HCT116 (cell line): ENCODE measurements at regions not wholly inside any gene's neighbourhood (a gene's known extent, or its start where the extent isn't known, plus 50 kb on each side); places are given as distances from the start of the nearest gene placed in this dataset.

Experiments
- ATAC-seq: fragments of 200-7000 bp; cut with Tn5 transposase; 2 replicates; pipeline ENCODE4 v1.9.1; 2020; ENCODE audit warnings: mild to moderate bottlenecking, moderate library complexity
- BruUV-seq: library from RNA; stranded (reverse); fragments of 400-500 nt; replicated peaks from 2 replicates; lab custom pipeline; 2021; lab: Mats Ljungman, UMichigan
- CTCF ChIA-PET: fragments of 300-600 bp; sonication (Branson Sonifier 250); formaldehyde crosslinking; loops from one replicate; lab custom pipeline; 2021; ENCODE audit warnings: antibody characterized with exemption; lab: Charles Lee
- POLR2A ChIA-PET: fragments of 300-600, 350-600 bp; sonication (Branson Sonifier 250); formaldehyde crosslinking; loops from one replicate; lab custom pipeline; 2021; ENCODE audit warnings: antibody characterized with exemption; lab: Charles Lee
- RAD21 ChIA-PET, 2 experiments: fragments of 300-600 bp; sonication (Branson Sonifier 250); formaldehyde crosslinking; loops; one replicate each; lab custom pipeline; 2023; ENCODE audit warnings: low total read pairs in 2 of 2; ENCODE audit not compliant: uncharacterized antibody in 2 of 2, unreplicated experiment in 2 of 2, low non-redundant PET in 1 of 2; lab: Charles Lee
- DNase-seq: peaks from one replicate; pipeline ENCODE4 v3.0.0-alpha.2; 2010; ENCODE audit warnings: low read depth, low spot score
- H2AFZ ChIP-seq: fragments of 200-600 bp; shearing (Covaris generic), sonication (generic); 2 replicates; pipeline ENCODE4 v1.6.1; 2017; ENCODE audit warnings: low read depth, mixed run types, mixed read lengths, antibody characterized with exemption, low read length; ENCODE audit not compliant: poor library complexity, severe bottlenecking
- H3K27ac ChIP-seq: 2 replicates; pipeline ENCODE4 v1.5.1; 2012; ENCODE audit warnings: low read depth, low read length
- H3K27me3 ChIP-seq: fragments of 200-600 bp; sonication (generic); 2 replicates; pipeline ENCODE4 v1.6.1; 2016; ENCODE audit warnings: mixed run types, low read length, mixed read lengths; ENCODE audit not compliant: insufficient read depth
- H3K36me3 ChIP-seq, 2 experiments: fragments of 200-500 bp in 1 of 2; fragments of 200-600 bp in 1 of 2; sonication (Bioruptor generic) in 1 of 2; sonication (generic) in 1 of 2; 2 replicates each; pipeline versions ENCODE4 v1.5.1 to v1.6.1; 2014 to 2016; ENCODE audit warnings: low read length in 2 of 2, inconsistent platforms in 1 of 2, mixed read lengths in 1 of 2, mixed run types in 1 of 2; ENCODE audit not compliant: insufficient read depth in 2 of 2, control insufficient read depth in 1 of 2
- H3K4me1 ChIP-seq, 2 experiments: fragments of 200-600 bp in 1 of 2; sonication (generic) in 1 of 2; 2 replicates each; pipeline versions ENCODE4 v1.5.1 to v1.6.1; 2012 to 2017; ENCODE audit warnings: low read length in 2 of 2, inconsistent platforms in 1 of 2, mild to moderate bottlenecking in 1 of 2, mixed read lengths in 1 of 2, mixed run types in 1 of 2, moderate library complexity in 1 of 2; ENCODE audit not compliant: insufficient read depth in 2 of 2, control insufficient read depth in 1 of 2
- H3K4me2 ChIP-seq: fragments of 200-600 bp; sonication (generic); 2 replicates; pipeline ENCODE4 v1.6.1; 2017; ENCODE audit warnings: mixed run types, low read length, mixed read lengths
- H3K4me3 ChIP-seq, 2 experiments: fragments of 200-600 bp in 1 of 2; sonication (generic) in 1 of 2; replicated peaks in 1 of 2; 2 replicates each; pipeline ENCODE4 v1.5.1; 2011 to 2016; ENCODE audit warnings: low read length in 2 of 2, control low read depth in 1 of 2, low read depth in 1 of 2, mild to moderate bottlenecking in 1 of 2, mixed read lengths in 1 of 2, mixed run types in 1 of 2
- H3K79me2 ChIP-seq: fragments of 200-600 bp; sonication (generic); 2 replicates; pipeline ENCODE4 v1.6.1; 2017; ENCODE audit warnings: mild to moderate bottlenecking, mixed run types, low read length, moderate library complexity, mixed read lengths; ENCODE audit not compliant: insufficient read depth
- H3K9ac ChIP-seq: fragments of 200-600 bp; sonication (generic); 2 replicates; pipeline ENCODE4 v1.6.1; 2016; ENCODE audit warnings: low read length, mixed read lengths
- H3K9me2 ChIP-seq: fragments of 200-600 bp; sonication (generic), shearing (Covaris generic); 2 replicates; pipeline ENCODE4 v1.6.1; 2017; ENCODE audit warnings: mixed run types, mild to moderate bottlenecking, moderate library complexity; ENCODE audit not compliant: insufficient read depth
- H3K9me3 ChIP-seq, 2 experiments: fragments of 200-500 bp in 1 of 2; fragments of 200-600 bp in 1 of 2; sonication (Bioruptor generic) in 1 of 2; sonication (generic) in 1 of 2; 2 replicates each; pipeline ENCODE4 v1.6.1; 2014 to 2017; ENCODE audit warnings: low read length in 2 of 2, mixed read lengths in 2 of 2, inconsistent platforms in 1 of 2, low read depth in 1 of 2, mild to moderate bottlenecking in 1 of 2, mixed run types in 1 of 2, moderate library complexity in 1 of 2; ENCODE audit not compliant: control insufficient read depth in 1 of 2, insufficient read depth in 1 of 2
- H4K20me1 ChIP-seq: fragments of 200-600 bp; sonication (generic), shearing (Covaris generic); 2 replicates; pipeline ENCODE4 v1.6.1; 2017; ENCODE audit warnings: mixed run types, mild to moderate bottlenecking, moderate library complexity; ENCODE audit not compliant: insufficient read depth
- CBX3 ChIP-seq: IDR thresholded peaks from 2 replicates; pipeline ENCODE4 v1.6.1; 2012; ENCODE audit warnings: low read depth
- CEBPB ChIP-seq: IDR thresholded peaks from 2 replicates; pipeline ENCODE4 v1.6.1; 2012; ENCODE audit warnings: low read depth
- EGR1 ChIP-seq: IDR thresholded peaks from 2 replicates; pipeline ENCODE4 v1.6.1; 2012; ENCODE audit warnings: low read depth
- ELF1 ChIP-seq: IDR thresholded peaks from 2 replicates; pipeline ENCODE4 v1.6.1; 2012; ENCODE audit warnings: low read depth, borderline replicate concordance
- EZH2 ChIP-seq: fragments of 200-600 bp; sonication (generic); IDR thresholded peaks from 2 replicates; pipeline ENCODE4 v1.6.1; 2017; ENCODE audit warnings: antibody characterized with exemption, mixed run types
- EZH2phosphoT487 ChIP-seq: fragments of 200-600 bp; IDR thresholded peaks from 2 replicates; pipeline ENCODE4 v1.6.1; 2018; ENCODE audit warnings: antibody characterized with exemption, borderline replicate concordance
- FOSL1 ChIP-seq: IDR thresholded peaks from 2 replicates; pipeline ENCODE4 v1.6.1; 2012; ENCODE audit warnings: low read depth
- POLR2AphosphoS5 ChIP-seq: IDR thresholded peaks from 2 replicates; pipeline ENCODE4 v1.6.1; 2011; ENCODE audit warnings: mild to moderate bottlenecking, low read depth, low read length, moderate library complexity
- RAD21 ChIP-seq: IDR thresholded peaks from 2 replicates; pipeline ENCODE4 v1.6.1; 2012; ENCODE audit warnings: low read depth, mild to moderate bottlenecking
- SIN3A ChIP-seq: IDR thresholded peaks from 2 replicates; pipeline ENCODE4 v1.6.1; 2012; ENCODE audit warnings: low read depth
- SP1 ChIP-seq: IDR thresholded peaks from 2 replicates; pipeline ENCODE4 v1.6.1; 2012; ENCODE audit warnings: low read depth
- SRF ChIP-seq: IDR thresholded peaks from 2 replicates; pipeline ENCODE4 v1.6.1; 2012; ENCODE audit warnings: low read depth
- TCF7L2 ChIP-seq: IDR thresholded peaks from 2 replicates; pipeline ENCODE4 v1.7.0; 2011; ENCODE audit warnings: borderline replicate concordance, inconsistent platforms; ENCODE audit not compliant: insufficient read depth, insufficient read length; ENCODE audit errors: extremely low read depth
- YY1 ChIP-seq: IDR thresholded peaks from 2 replicates; pipeline ENCODE4 v1.6.1; 2011; ENCODE audit warnings: low read length, low read depth, moderate library complexity, mild to moderate bottlenecking; ENCODE audit not compliant: insufficient replicate concordance; ENCODE audit errors: extremely low read depth
- ZBTB33 ChIP-seq: IDR thresholded peaks from 2 replicates; pipeline ENCODE4 v1.6.1; 2011; ENCODE audit warnings: mild to moderate bottlenecking, low read length, moderate library complexity; ENCODE audit not compliant: insufficient replicate concordance; ENCODE audit errors: extremely low read depth
- ZFX ChIP-seq: fragments of 450-650 bp; IDR thresholded peaks from 2 replicates; pipeline ENCODE4 v1.6.1; 2017
- ZNF274 ChIP-seq: fragments of 200-500 bp; sonication (Bioruptor generic); IDR thresholded peaks from 2 replicates; pipeline ENCODE4 v1.6.1; 2014; ENCODE audit warnings: mild to moderate bottlenecking, low read depth, low read length, inconsistent platforms
- intact Hi-C: fragments of 100-400 bp; cut with micrococcal nuclease; formaldehyde crosslinking; loops from 2 replicates; pipeline ENCODE4 v1.10.0; 2022
- TF ChIP-seq, protein P1 (sequence below): IDR thresholded peaks from 2 replicates; pipeline ENCODE4 v1.6.1; 2012; ENCODE audit warnings: low read depth
- TF ChIP-seq, protein P2 (sequence below): IDR thresholded peaks from 2 replicates; pipeline ENCODE4 v1.6.1; 2012

DNA sequence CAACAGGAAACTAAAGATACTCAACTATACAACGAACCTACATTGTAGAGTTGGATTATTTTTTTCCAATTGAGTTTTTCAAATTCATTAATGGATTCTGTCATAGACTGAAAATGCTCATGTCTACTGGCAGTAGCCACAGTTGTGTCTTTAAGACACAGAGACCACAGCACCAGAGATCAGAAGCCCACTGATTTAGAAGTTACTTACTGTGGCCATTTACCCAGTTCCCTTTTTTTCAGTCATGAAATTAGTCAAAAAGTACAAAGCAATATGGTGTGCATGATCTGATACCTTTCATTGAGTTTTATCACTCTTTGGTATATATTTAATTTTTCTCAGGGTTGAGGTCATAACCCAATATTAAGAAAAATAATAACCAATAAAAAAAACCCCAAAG, 1640.2 kb upstream of the WWC1 start:
- no peak overlapping the region for H3K4me3 ChIP-seq
- H3K27me3 ChIP-seq: no peaks in the 10 kb centered on the region
- ChIA-PET CTCF (no interaction called here), POLR2A (no interaction called here), RAD21 (no interaction called here)
- ATAC-seq (no peak), DNase-seq (no peak)
- intact Hi-C loops: no loop called here
- no peaks in the 10 kb centered on the region for H4K20me1 ChIP-seq
- no peak overlapping the region for H2AFZ ChIP-seq
- H3K36me3 ChIP-seq: no peaks in the 10 kb centered on the region
- no peaks in the 10 kb centered on the region for H3K79me2 ChIP-seq
- BruUV-seq: no TSS peak
- no peak overlapping the region for H3K9ac ChIP-seq
- H3K9me3 ChIP-seq: peaks cover 0 to 17% of the 10 kb centered on the region in 2 experiments; a peak in 2 of 4 replicates
- TF ChIP-seq CBX3: no peak
- TF ChIP-seq ZBTB33: no peak
- no peak for TF ChIP-seq RAD21
- TF ChIP-seq, protein P1, sequence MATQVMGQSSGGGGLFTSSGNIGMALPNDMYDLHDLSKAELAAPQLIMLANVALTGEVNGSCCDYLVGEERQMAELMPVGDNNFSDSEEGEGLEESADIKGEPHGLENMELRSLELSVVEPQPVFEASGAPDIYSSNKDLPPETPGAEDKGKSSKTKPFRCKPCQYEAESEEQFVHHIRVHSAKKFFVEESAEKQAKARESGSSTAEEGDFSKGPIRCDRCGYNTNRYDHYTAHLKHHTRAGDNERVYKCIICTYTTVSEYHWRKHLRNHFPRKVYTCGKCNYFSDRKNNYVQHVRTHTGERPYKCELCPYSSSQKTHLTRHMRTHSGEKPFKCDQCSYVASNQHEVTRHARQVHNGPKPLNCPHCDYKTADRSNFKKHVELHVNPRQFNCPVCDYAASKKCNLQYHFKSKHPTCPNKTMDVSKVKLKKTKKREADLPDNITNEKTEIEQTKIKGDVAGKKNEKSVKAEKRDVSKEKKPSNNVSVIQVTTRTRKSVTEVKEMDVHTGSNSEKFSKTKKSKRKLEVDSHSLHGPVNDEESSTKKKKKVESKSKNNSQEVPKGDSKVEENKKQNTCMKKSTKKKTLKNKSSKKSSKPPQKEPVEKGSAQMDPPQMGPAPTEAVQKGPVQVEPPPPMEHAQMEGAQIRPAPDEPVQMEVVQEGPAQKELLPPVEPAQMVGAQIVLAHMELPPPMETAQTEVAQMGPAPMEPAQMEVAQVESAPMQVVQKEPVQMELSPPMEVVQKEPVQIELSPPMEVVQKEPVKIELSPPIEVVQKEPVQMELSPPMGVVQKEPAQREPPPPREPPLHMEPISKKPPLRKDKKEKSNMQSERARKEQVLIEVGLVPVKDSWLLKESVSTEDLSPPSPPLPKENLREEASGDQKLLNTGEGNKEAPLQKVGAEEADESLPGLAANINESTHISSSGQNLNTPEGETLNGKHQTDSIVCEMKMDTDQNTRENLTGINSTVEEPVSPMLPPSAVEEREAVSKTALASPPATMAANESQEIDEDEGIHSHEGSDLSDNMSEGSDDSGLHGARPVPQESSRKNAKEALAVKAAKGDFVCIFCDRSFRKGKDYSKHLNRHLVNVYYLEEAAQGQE: no peak
- TF ChIP-seq POLR2AphosphoS5: no peak
- TF ChIP-seq SRF: no peak
- TF ChIP-seq CEBPB: no peak
- TF ChIP-seq ELF1: no peak
- no peak for TF ChIP-seq EZH2
- no peak for TF ChIP-seq EGR1
- TF ChIP-seq ZFX: no peak
- TF ChIP-seq FOSL1: no peak
- no peak for TF ChIP-seq EZH2phosphoT487
- TF ChIP-seq SIN3A: no peak
- no peak for TF ChIP-seq YY1
- no peak for TF ChIP-seq TCF7L2
- TF ChIP-seq, protein P2, sequence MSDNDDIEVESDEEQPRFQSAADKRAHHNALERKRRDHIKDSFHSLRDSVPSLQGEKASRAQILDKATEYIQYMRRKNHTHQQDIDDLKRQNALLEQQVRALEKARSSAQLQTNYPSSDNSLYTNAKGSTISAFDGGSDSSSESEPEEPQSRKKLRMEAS: no peak
- TF ChIP-seq ZNF274: no peak
- no peak for TF ChIP-seq SP1
- no peaks in the 10 kb centered on the region for H3K9me2 ChIP-seq
- H3K27ac ChIP-seq: no peak overlapping the region
- no peak overlapping the region for H3K4me2 ChIP-seq
- H3K4me1 ChIP-seq: no peaks in the 10 kb centered on the region
